CD8-positive, alpha-beta memory T cell (primary cell): ENCODE measurements at regions not wholly inside any gene's neighbourhood (a gene's known extent, or its start where the extent isn't known, plus 50 kb on each side); places are given as distances from the start of the nearest gene placed in this dataset.

Experiments used
- CTCF ChIA-PET: fragments of 350-600 bp; sonication (Branson Sonifier 250); formaldehyde crosslinking; loops from one replicate; lab custom pipeline; 2021; ENCODE audit warnings: antibody characterized with exemption; lab: Charles Lee
- POLR2A ChIA-PET: fragments of 350-600 bp; sonication (Branson Sonifier 250); formaldehyde crosslinking; loops from one replicate; lab custom pipeline; 2021; ENCODE audit warnings: antibody characterized with exemption; lab: Charles Lee
- DNase-seq, 5 donors: peaks; one replicate each; pipeline versions ENCODE4 v3.0.0 to v3.0.0-alpha.2; 2020 to 2022; ENCODE audit warnings: mixed read lengths in 1 of 5
- H3K27ac ChIP-seq: one replicate; pipeline ENCODE4 v1.7.0; 2013; ENCODE audit warnings: low read depth, mild to moderate bottlenecking, low read length, moderate library complexity
- H3K27me3 ChIP-seq: 2 replicates; pipeline ENCODE4 v1.7.0; 2013; ENCODE audit warnings: low read length, mild to moderate bottlenecking; ENCODE audit not compliant: insufficient read depth, poor library complexity, severe bottlenecking
- H3K36me3 ChIP-seq: 2 replicates; pipeline ENCODE4 v1.7.0; 2013; ENCODE audit warnings: mild to moderate bottlenecking, low read length, moderate library complexity; ENCODE audit not compliant: insufficient read depth
- H3K4me1 ChIP-seq: 2 replicates; pipeline ENCODE4 v1.7.0; 2013; ENCODE audit warnings: mild to moderate bottlenecking, low read length, moderate library complexity; ENCODE audit not compliant: insufficient read depth
- H3K4me3 ChIP-seq: 2 replicates; pipeline ENCODE4 v1.7.0; 2013; ENCODE audit warnings: mild to moderate bottlenecking, low read length
- H3K9me3 ChIP-seq: 2 replicates; pipeline ENCODE4 v1.7.0; 2013; ENCODE audit warnings: mild to moderate bottlenecking, low read length
- H3K27ac Mint-ChIP-seq, 8 donors: one replicate each; pipeline ENCODE4 v1.8.0; 2020 to 2021; ENCODE audit warnings: mixed read lengths in 8 of 8, mild to moderate bottlenecking in 6 of 8, inconsistent platforms in 3 of 8, moderate library complexity in 3 of 8
- H3K27me3 Mint-ChIP-seq, 2 donors: one replicate each; pipeline ENCODE4 v1.8.0; 2020 to 2021; ENCODE audit warnings: mixed read lengths in 2 of 2, mild to moderate bottlenecking in 1 of 2, moderate library complexity in 1 of 2
- H3K36me3 Mint-ChIP-seq, 3 donors: one replicate each; pipeline ENCODE4 v1.8.0; 2020 to 2021; ENCODE audit warnings: mixed read lengths in 3 of 3, inconsistent platforms in 1 of 3, mild to moderate bottlenecking in 1 of 3
- H3K4me1 Mint-ChIP-seq, 3 donors: one replicate each; pipeline ENCODE4 v1.8.0; 2020 to 2021; ENCODE audit warnings: mixed read lengths in 3 of 3, inconsistent platforms in 1 of 3, mild to moderate bottlenecking in 1 of 3
- H3K4me3 Mint-ChIP-seq, 7 donors: one replicate each; pipeline ENCODE4 v1.8.0; 2020 to 2021; ENCODE audit warnings: mixed read lengths in 7 of 7, mild to moderate bottlenecking in 6 of 7, moderate library complexity in 4 of 7, inconsistent platforms in 2 of 7
- H3K9me3 Mint-ChIP-seq, 5 donors: one replicate each; pipeline ENCODE4 v1.8.0; 2020 to 2022; ENCODE audit warnings: mixed read lengths in 5 of 5, mild to moderate bottlenecking in 3 of 5, moderate library complexity in 2 of 5, inconsistent platforms in 1 of 5

- ChIA-PET POLR2A (no interaction called here), CTCF (no interaction called here)
- Mint-ChIP-seq H3K9me3 (peaks cover 2 to 24% (median 11%) of the 10 kb centered on the region in 5 donors), H3K36me3 (no peaks in the 10 kb centered on the region), H3K4me3 (no peak overlapping the region), H3K27me3 (no peaks in the 10 kb centered on the region), H3K27ac (no peak overlapping the region), H3K4me1 (no peaks in the 10 kb centered on the region)
- no peak overlapping the region for H3K4me3 ChIP-seq
- no peaks in the 10 kb centered on the region for H3K4me1 ChIP-seq
- DNase-seq: no peak
- no peaks in the 10 kb centered on the region for H3K36me3 ChIP-seq
- H3K27me3 ChIP-seq: no peaks in the 10 kb centered on the region
- no peak overlapping the region for H3K27ac ChIP-seq
- no peaks in the 10 kb centered on the region for H3K9me3 ChIP-seq
Measured at GRCh38 chr2:139367416-139367815, 587.2 kb upstream of the NXPH2 start.

DNA sequence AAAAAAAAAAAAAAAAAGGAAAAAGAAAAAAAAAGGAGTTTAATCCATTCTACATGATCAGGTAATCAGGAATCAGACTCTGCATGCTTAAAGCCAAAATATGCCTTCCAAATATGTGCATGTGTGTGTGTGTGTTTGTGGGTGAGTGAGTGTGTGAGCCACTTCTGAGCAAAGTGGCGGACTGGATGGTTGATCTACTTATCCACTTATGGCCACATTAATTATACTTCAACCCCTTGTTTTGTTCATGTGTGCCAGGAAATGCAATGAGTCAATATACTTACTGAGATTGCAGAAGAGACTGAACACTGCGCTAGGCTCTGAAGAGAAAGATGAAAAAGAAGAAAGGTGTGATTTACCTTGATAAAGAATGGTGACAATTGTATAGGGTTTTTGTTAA lies 586.5 kb upstream of the NXPH2 start:
- no peak for DNase-seq
- ChIA-PET POLR2A (no interaction called here), CTCF (no interaction called here)
- H3K27me3 ChIP-seq: no peaks in the 10 kb centered on the region
- H3K36me3 ChIP-seq: no peaks in the 10 kb centered on the region
- H3K4me1 ChIP-seq: no peaks in the 10 kb centered on the region
- H3K27ac ChIP-seq: no peak overlapping the region
- Mint-ChIP-seq H3K4me3 (peak overlapping the region in 1 of 7 donors; percentile 11), H3K36me3 (no peaks in the 10 kb centered on the region), H3K4me1 (no peaks in the 10 kb centered on the region), H3K27me3 (no peaks in the 10 kb centered on the region), H3K9me3 (peaks cover 2 to 24% (median 14%) of the 10 kb centered on the region in 5 donors), H3K27ac (no peak overlapping the region)
- no peaks in the 10 kb centered on the region for H3K9me3 ChIP-seq
- no peak overlapping the region for H3K4me3 ChIP-seq

GRCh38 chr2:139365189-139365588 lies 585.0 kb upstream of the NXPH2 start:
- no peak overlapping the region for H3K4me3 ChIP-seq
- POLR2A ChIA-PET: no interaction called here
- no peak overlapping the region for H3K4me3 Mint-ChIP-seq
- H3K36me3 ChIP-seq: no peaks in the 10 kb centered on the region
- no peaks in the 10 kb centered on the region for H3K27me3 ChIP-seq
- DNase-seq: no peak
- no peaks in the 10 kb centered on the region for H3K9me3 ChIP-seq
- H3K27ac ChIP-seq: no peak overlapping the region
- H3K27me3 Mint-ChIP-seq: no peaks in the 10 kb centered on the region
- H3K36me3 Mint-ChIP-seq: no peaks in the 10 kb centered on the region
- no peak overlapping the region for H3K27ac Mint-ChIP-seq
- no peaks in the 10 kb centered on the region for H3K4me1 ChIP-seq
- CTCF ChIA-PET: no interaction called here
- peaks cover 2 to 33% (median 9%) of the 10 kb centered on the region in 5 donors for H3K9me3 Mint-ChIP-seq
- H3K4me1 Mint-ChIP-seq: no peaks in the 10 kb centered on the region

DNA sequence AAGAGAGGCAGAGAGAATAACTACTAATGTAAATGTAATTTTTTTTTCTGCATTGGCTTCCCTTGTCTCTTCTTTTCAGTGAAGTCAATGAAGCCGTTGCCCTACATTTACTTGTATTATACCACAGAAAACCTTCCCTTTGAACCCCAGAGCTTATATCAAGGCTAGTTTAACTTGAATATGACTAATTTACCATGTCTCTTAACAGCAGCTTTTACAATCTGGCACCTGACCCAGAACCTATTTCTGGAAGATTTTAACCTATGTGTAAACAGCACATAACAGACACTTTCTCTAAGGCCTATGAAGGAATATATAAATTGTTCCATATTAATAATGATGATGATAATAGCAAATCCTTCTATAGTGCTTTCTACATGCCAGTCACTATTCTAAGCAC lies 580.5 kb upstream of the NXPH2 start:
- ChIA-PET CTCF (no interaction called here), POLR2A (no interaction called here)
- H3K9me3 Mint-ChIP-seq: peaks cover 0 to 39% (median 11%) of the 10 kb centered on the region in 5 donors
- H3K36me3 ChIP-seq: no peaks in the 10 kb centered on the region
- H3K9me3 ChIP-seq: no peaks in the 10 kb centered on the region
- H3K4me3 Mint-ChIP-seq: no peak overlapping the region
- H3K4me3 ChIP-seq: no peak overlapping the region
- no peaks in the 10 kb centered on the region for H3K4me1 Mint-ChIP-seq
- DNase-seq: no peak
- no peaks in the 10 kb centered on the region for H3K27me3 ChIP-seq
- H3K27me3 Mint-ChIP-seq: no peaks in the 10 kb centered on the region
- H3K27ac ChIP-seq: no peak overlapping the region
- H3K36me3 Mint-ChIP-seq: no peaks in the 10 kb centered on the region
- H3K4me1 ChIP-seq: no peaks in the 10 kb centered on the region
- H3K27ac Mint-ChIP-seq: no peak overlapping the region

DNA sequence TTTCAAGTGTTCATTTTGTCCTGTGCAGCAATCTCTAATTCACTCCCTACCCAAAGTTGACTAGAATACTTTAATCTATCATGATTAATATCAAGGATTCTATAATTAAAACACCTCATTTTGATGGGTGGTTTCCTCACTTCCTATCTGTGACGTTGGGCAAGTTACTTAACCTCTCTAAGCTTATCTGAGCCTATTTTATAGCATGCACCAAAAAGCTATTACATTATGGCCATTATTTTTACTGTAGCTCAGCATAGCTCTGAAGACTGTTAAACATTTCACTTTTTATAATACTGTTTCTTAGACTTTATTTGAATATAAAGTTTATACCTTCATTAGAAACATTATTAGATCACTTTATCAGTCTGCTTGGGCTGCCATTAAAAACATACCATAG lies 579.6 kb upstream of the NXPH2 start:
- POLR2A ChIA-PET: no interaction called here
- peaks cover 0 to 41% (median 11%) of the 10 kb centered on the region in 5 donors for H3K9me3 Mint-ChIP-seq

GRCh38 chr2:139357972-139358371 lies 577.8 kb upstream of the NXPH2 start:
- POLR2A ChIA-PET: no interaction called here
- no peaks in the 10 kb centered on the region for H3K36me3 ChIP-seq
- Mint-ChIP-seq H3K9me3 (peaks cover 0 to 39% (median 17%) of the 10 kb centered on the region in 5 donors), H3K4me1 (no peaks in the 10 kb centered on the region), H3K36me3 (no peaks in the 10 kb centered on the region), H3K4me3 (no peak overlapping the region), H3K27me3 (no peaks in the 10 kb centered on the region), H3K27ac (no peak overlapping the region)
- CTCF ChIA-PET: no interaction called here
- no peaks in the 10 kb centered on the region for H3K27me3 ChIP-seq
- no peak for DNase-seq
- no peaks in the 10 kb centered on the region for H3K9me3 ChIP-seq
- no peak overlapping the region for H3K27ac ChIP-seq
- no peaks in the 10 kb centered on the region for H3K4me1 ChIP-seq
- no peak overlapping the region for H3K4me3 ChIP-seq

More for the DNA sequence above, 579.6 kb upstream of the NXPH2 start:
- H3K4me3 Mint-ChIP-seq: no peak overlapping the region
- H3K4me3 ChIP-seq: no peak overlapping the region
- no peaks in the 10 kb centered on the region for H3K36me3 Mint-ChIP-seq
- no peaks in the 10 kb centered on the region for H3K9me3 ChIP-seq
- H3K36me3 ChIP-seq: no peaks in the 10 kb centered on the region
- no peak overlapping the region for H3K27ac Mint-ChIP-seq
- no peaks in the 10 kb centered on the region for H3K27me3 Mint-ChIP-seq
- H3K27me3 ChIP-seq: no peaks in the 10 kb centered on the region
- no peaks in the 10 kb centered on the region for H3K4me1 Mint-ChIP-seq
- H3K27ac ChIP-seq: no peak overlapping the region
- H3K4me1 ChIP-seq: no peaks in the 10 kb centered on the region
- CTCF ChIA-PET: no interaction called here
- no peak for DNase-seq

DNA sequence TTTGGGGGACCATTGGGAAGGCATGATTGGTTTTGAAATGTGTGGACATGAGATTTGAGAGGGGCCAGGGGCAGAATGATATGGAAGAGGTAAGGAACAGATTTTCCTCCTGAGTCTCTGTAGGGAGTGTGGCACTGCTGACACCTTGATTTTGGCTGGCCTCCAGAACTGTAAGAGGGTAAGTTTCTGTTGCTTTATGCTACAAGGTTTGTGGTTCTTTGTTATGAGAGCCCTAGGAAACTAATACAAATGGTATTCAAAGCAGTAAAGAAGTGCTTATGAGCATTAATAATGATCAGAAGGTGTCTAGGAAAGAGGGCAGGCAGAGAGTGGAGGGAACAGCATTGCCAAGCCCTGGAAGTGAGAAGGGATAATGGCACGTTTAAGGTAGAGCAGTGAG lies 574.3 kb upstream of the NXPH2 start:
- H3K36me3 ChIP-seq: no peaks in the 10 kb centered on the region
- no peak overlapping the region for H3K4me3 Mint-ChIP-seq
- no peaks in the 10 kb centered on the region for H3K27me3 Mint-ChIP-seq
- H3K4me1 Mint-ChIP-seq: no peaks in the 10 kb centered on the region
- H3K4me1 ChIP-seq: no peaks in the 10 kb centered on the region
- no peaks in the 10 kb centered on the region for H3K9me3 ChIP-seq
- POLR2A ChIA-PET: no interaction called here
- H3K27ac Mint-ChIP-seq: no peak overlapping the region
- H3K4me3 ChIP-seq: no peak overlapping the region
- no peaks in the 10 kb centered on the region for H3K36me3 Mint-ChIP-seq
- H3K9me3 Mint-ChIP-seq: peaks cover 2 to 34% (median 15%) of the 10 kb centered on the region in 5 donors
- CTCF ChIA-PET: no interaction called here
- no peak overlapping the region for H3K27ac ChIP-seq
- H3K27me3 ChIP-seq: no peaks in the 10 kb centered on the region
- DNase-seq: no peak

DNA sequence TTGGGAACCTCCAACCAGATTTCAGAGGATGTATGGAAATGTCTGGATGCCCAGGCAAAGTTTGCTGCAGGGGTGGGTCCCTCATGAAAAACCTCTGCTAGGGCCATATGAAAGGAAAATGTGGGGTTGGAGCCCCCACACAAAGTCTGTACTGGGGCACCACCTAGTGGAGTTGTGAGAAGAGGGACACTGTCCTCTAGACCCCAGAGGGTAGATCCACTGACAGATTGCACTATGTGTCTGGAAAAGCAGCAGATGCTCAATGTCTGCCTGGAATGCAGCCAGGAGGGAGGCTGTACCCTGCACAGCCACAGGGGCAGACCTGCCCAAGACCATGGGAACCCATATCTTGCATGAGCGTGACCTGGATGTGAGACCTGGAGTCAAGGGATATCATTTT lies 573.7 kb upstream of the NXPH2 start:
- CTCF ChIA-PET: no interaction called here

GRCh38 chr2:139317259-139317658 lies 537.1 kb upstream of the NXPH2 start:
- ChIA-PET CTCF (no interaction called here), POLR2A (no interaction called here)
- H3K9me3 Mint-ChIP-seq: peaks cover 0 to 11% (median 4%) of the 10 kb centered on the region in 5 donors
- no peaks in the 10 kb centered on the region for H3K9me3 ChIP-seq
- no peak overlapping the region for H3K4me3 Mint-ChIP-seq
- H3K27ac Mint-ChIP-seq: no peak overlapping the region
- no peak for DNase-seq
- H3K4me3 ChIP-seq: no peak overlapping the region
- no peaks in the 10 kb centered on the region for H3K27me3 ChIP-seq
- H3K27ac ChIP-seq: no peak overlapping the region
- H3K27me3 Mint-ChIP-seq: no peaks in the 10 kb centered on the region
- no peaks in the 10 kb centered on the region for H3K36me3 ChIP-seq
- no peaks in the 10 kb centered on the region for H3K4me1 ChIP-seq
- H3K4me1 Mint-ChIP-seq: no peaks in the 10 kb centered on the region
- H3K36me3 Mint-ChIP-seq: no peaks in the 10 kb centered on the region

More for the DNA sequence above, 573.7 kb upstream of the NXPH2 start:
- Histone ChIP-seq H3K9me3 (no peaks in the 10 kb centered on the region), H3K4me3 (no peak overlapping the region), H3K27me3 (no peaks in the 10 kb centered on the region), H3K27ac (no peak overlapping the region), H3K36me3 (no peaks in the 10 kb centered on the region), H3K4me1 (no peaks in the 10 kb centered on the region)
- Mint-ChIP-seq H3K4me3 (no peak overlapping the region), H3K27ac (no peak overlapping the region), H3K9me3 (peaks cover 2 to 34% (median 15%) of the 10 kb centered on the region in 5 donors), H3K36me3 (no peaks in the 10 kb centered on the region), H3K27me3 (no peaks in the 10 kb centered on the region), H3K4me1 (no peaks in the 10 kb centered on the region)
- no peak for DNase-seq
- POLR2A ChIA-PET: no interaction called here
